ENCODE measurements at regions not wholly inside any gene's neighbourhood (a gene's known extent, or its start where the extent isn't known, plus 50 kb on each side); places are given as distances from the start of the nearest gene placed in this dataset.

DNA sequence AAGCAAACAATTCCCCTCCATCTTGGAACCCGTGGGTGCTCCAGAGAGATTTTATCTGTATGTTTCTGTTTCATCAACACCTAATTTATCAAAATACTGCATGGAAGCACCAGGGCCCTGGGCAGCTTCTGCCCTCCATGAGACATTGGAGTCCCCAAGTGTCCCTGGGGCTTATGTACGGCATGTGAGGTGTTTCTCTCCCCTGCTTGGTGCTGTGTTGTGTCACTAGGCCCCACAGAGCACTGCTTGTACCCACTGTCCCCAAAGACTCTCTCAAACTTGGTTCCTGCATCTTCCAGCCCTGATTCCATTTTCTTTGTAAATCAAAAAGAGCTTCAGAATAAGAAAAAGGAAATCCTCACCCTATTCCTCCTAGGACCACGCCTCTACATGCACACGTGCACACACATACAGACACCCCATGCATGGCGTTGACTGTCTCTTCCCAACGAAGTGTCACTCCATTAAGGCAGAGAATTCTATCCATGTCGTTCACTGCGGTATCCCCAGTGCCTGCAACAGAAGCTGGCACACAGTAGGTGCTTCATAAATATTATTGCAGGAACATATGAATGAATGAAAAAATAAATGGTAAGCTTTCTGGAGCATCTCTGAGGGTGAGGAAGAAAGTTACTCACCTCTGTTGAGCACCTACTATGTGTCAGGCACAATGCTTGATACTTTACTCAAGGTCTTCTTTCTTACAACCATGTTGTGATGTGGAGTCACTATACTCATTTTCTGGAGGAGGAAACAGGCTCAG, 191.6 kb downstream of the DICER1 start:
- WGBS, 4 donors: 84 to 87% (median 86%) methylated on average over 8 of the region's 8 CpGs
- H3K27me3 ChIP-seq: peaks cover 0 to 22% (median 12%) of the 10 kb centered on the region in 9 donors
- no peak for TF ChIP-seq POLR2A (IDR thresholded peaks at IDR 0.05)
- TF ChIP-seq CTCF (IDR thresholded peaks at IDR 0.05): no peak
- peaks cover 0 to under 1% (median 0%) of the 10 kb centered on the region in 12 donors for H3K4me1 ChIP-seq
- H3K36me3 ChIP-seq: no peaks in the 10 kb centered on the region
- intact Hi-C loops (cut with DNase I): no loop called here
- ATAC-seq: no peak
- no peak for DNase-seq
- no peak overlapping the region for H3K27ac ChIP-seq
- H3K9me3 ChIP-seq: peaks cover 0 to 5% (median 0%) of the 10 kb centered on the region in 12 donors
- no peak overlapping the region for H3K4me3 ChIP-seq

GRCh38 chr14:94964931-94965330, 192.4 kb downstream of the DICER1 start:
- Histone ChIP-seq H3K4me1 (peaks cover 0 to 7% (median 0%) of the 10 kb centered on the region in 12 donors), H3K9me3 (no peaks in the 10 kb centered on the region), H3K4me3 (no peak overlapping the region), H3K27me3 (peaks cover 0 to 26% (median 12%) of the 10 kb centered on the region in 9 donors), H3K36me3 (no peaks in the 10 kb centered on the region), H3K27ac (no peak overlapping the region)
- ATAC-seq (no peak), DNase-seq (no peak)
- 78 to 90% (median 84%) methylated on average over 7 of the region's 7 CpGs for WGBS, 4 donors
- TF ChIP-seq CTCF (IDR thresholded peaks at IDR 0.05): no peak
- TF ChIP-seq POLR2A (IDR thresholded peaks at IDR 0.05): no peak
- intact Hi-C loops (cut with DNase I): no loop called here

DNA sequence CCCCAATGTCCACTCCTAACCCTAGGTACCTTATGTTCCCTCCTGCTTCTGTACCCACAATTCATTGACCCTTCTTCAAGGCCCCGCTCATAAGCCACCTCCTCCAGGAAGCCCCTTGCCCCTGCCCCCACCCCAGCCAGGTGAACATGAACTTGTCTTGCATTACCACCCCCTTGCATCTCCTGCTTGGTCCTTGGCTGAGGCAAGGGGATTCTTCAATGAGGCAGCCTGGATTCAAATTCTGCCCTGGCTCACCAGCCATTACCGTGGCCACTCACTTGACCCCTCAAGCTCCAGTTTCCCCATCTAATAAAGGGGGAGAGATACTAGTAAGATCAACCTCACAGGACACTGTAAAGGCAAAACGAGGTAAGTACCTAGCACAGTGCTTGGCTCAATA, 193.1 kb downstream of the DICER1 start:
- DNase-seq: no peak
- 83 to 94% (median 87%) methylated on average over 3 of the region's 3 CpGs for WGBS, 4 donors
- TF ChIP-seq POLR2A (IDR thresholded peaks at IDR 0.05) (no peak), CTCF (IDR thresholded peaks at IDR 0.05) (no peak)
- Histone ChIP-seq H3K9me3 (no peaks in the 10 kb centered on the region), H3K4me3 (no peak overlapping the region), H3K36me3 (no peaks in the 10 kb centered on the region), H3K27me3 (peaks cover 0 to 31% (median 12%) of the 10 kb centered on the region in 9 donors), H3K27ac (no peak overlapping the region), H3K4me1 (peaks cover 0 to 10% (median 0%) of the 10 kb centered on the region in 12 donors)
- intact Hi-C loops (cut with DNase I): no loop called here
- ATAC-seq: no peak

- TF ChIP-seq CTCF (IDR thresholded peaks at IDR 0.05): no peak
- no peak for TF ChIP-seq POLR2A (IDR thresholded peaks at IDR 0.05)
- DNase-seq: no peak
- Histone ChIP-seq H3K36me3 (no peaks in the 10 kb centered on the region), H3K27ac (no peak overlapping the region), H3K27me3 (peaks cover 0 to 31% (median 12%) of the 10 kb centered on the region in 9 donors), H3K9me3 (no peaks in the 10 kb centered on the region), H3K4me3 (no peak overlapping the region), H3K4me1 (peaks cover 0 to 10% (median 0%) of the 10 kb centered on the region in 12 donors)
- 84 to 87% (median 85%) methylated on average over 8 of the region's 8 CpGs for WGBS, 4 donors
- intact Hi-C loops (cut with DNase I): no loop called here
- ATAC-seq: no peak
These were observed 193.1 kb upstream of the GSC start for GRCh38 chr14:94963051-94963450.
